ENCODE measurements at regions not wholly inside any gene's neighbourhood (a gene's known extent, or its start where the extent isn't known, plus 50 kb on each side); places are given as distances from the start of the nearest gene placed in this dataset.

DNA sequence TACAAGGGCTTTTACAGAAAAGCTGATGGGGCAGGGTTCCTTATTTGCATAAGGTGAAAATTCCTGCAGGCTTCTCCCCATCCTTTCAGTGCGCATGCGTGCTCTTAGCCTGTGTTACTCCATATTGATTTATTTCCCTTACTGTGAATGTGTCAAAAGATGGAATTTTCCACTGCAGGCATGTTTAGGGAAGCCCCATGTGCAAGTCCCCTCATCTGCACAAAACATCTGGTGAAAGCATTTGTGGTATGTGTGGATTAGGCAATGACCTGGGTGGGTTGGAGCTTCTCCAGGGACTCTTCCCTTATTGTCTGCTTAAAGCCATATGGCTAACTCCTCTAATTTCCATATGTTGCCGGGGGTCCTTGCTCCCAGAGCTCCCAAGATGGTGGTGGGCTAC, 912.7 kb upstream of the LRFN5 start:
- Mint-ChIP-seq H3K27me3 (ENCODE audit: unreplicated experiment) (no peaks in the 10 kb centered on the region), H3K27ac (ENCODE audit: unreplicated experiment) (no peak overlapping the region), H3K4me3 (ENCODE audit: unreplicated experiment) (no peak overlapping the region), H3K36me3 (ENCODE audit: unreplicated experiment) (no peaks in the 10 kb centered on the region), H3K4me1 (ENCODE audit: low read depth, unreplicated experiment) (peaks cover 4% of the 10 kb centered on the region), H3K9me3 (ENCODE audit: unreplicated experiment) (no peaks in the 10 kb centered on the region)
- no peak for DNase-seq
- TF ChIP-seq, protein P1, sequence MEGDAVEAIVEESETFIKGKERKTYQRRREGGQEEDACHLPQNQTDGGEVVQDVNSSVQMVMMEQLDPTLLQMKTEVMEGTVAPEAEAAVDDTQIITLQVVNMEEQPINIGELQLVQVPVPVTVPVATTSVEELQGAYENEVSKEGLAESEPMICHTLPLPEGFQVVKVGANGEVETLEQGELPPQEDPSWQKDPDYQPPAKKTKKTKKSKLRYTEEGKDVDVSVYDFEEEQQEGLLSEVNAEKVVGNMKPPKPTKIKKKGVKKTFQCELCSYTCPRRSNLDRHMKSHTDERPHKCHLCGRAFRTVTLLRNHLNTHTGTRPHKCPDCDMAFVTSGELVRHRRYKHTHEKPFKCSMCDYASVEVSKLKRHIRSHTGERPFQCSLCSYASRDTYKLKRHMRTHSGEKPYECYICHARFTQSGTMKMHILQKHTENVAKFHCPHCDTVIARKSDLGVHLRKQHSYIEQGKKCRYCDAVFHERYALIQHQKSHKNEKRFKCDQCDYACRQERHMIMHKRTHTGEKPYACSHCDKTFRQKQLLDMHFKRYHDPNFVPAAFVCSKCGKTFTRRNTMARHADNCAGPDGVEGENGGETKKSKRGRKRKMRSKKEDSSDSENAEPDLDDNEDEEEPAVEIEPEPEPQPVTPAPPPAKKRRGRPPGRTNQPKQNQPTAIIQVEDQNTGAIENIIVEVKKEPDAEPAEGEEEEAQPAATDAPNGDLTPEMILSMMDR (IDR thresholded peaks at IDR 0.05; ENCODE audit: partially characterized antibody, unreplicated experiment) = no peak

DNA sequence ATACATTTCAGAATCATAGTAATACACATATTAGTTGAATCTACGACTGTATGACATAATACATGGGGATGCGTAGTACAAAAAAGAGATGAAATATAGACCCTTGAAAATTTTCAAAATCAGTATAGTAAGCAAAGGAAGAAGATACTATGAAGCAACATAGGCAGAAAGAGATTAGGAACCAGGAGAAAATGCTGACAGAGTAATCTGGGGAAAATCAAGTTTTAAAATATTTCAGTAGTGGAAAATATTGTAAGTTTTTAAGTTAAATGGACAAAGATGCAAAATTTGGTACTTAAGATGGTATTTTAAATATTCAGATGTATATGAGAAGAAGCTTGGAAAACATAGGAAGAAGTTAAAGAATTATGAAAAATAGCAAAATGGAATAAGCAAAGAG, 915.6 kb upstream of the LRFN5 start:
- H3K27me3 Mint-ChIP-seq (ENCODE audit: unreplicated experiment) = no peaks in the 10 kb centered on the region
- no peak for DNase-seq
- H3K36me3 Mint-ChIP-seq (ENCODE audit: unreplicated experiment) = no peaks in the 10 kb centered on the region
- TF ChIP-seq, protein P1 (IDR thresholded peaks at IDR 0.05; ENCODE audit: partially characterized antibody, unreplicated experiment) = no peak
- no peak overlapping the region for H3K27ac Mint-ChIP-seq (ENCODE audit: unreplicated experiment)
- H3K9me3 Mint-ChIP-seq (ENCODE audit: unreplicated experiment) = no peaks in the 10 kb centered on the region
- H3K4me1 Mint-ChIP-seq (ENCODE audit: low read depth, unreplicated experiment) = peaks cover 4% of the 10 kb centered on the region
- no peak overlapping the region for H3K4me3 Mint-ChIP-seq (ENCODE audit: unreplicated experiment)

DNA sequence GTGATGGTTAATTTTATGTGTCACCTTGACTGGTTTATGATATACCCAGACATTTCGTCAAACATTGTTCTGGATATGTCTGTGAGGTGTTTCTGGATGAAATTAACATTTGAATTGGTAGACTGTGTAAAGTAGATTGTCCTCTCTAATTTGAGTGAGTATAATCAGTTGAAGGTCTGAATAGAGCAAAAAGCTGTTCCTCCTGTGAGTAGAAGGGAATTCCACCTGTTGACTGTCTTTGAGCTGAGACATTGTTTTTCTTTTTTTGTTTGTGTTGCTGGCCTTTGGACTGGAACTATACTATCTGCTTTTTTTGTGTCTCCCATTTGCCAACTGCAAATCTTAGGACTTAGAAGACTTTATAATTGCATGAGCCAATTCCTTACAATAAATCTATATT, 920.9 kb upstream of the LRFN5 start:
- DNase-seq = no peak
- H3K4me3 Mint-ChIP-seq (ENCODE audit: unreplicated experiment) = no peak overlapping the region
- H3K27ac Mint-ChIP-seq (ENCODE audit: unreplicated experiment) = no peak overlapping the region
- peaks cover 6% of the 10 kb centered on the region for H3K4me1 Mint-ChIP-seq (ENCODE audit: low read depth, unreplicated experiment)
- no peaks in the 10 kb centered on the region for H3K36me3 Mint-ChIP-seq (ENCODE audit: unreplicated experiment)
- no peaks in the 10 kb centered on the region for H3K9me3 Mint-ChIP-seq (ENCODE audit: unreplicated experiment)
- TF ChIP-seq, protein P1 (IDR thresholded peaks at IDR 0.05; ENCODE audit: partially characterized antibody, unreplicated experiment) = no peak
- H3K27me3 Mint-ChIP-seq (ENCODE audit: unreplicated experiment) = no peaks in the 10 kb centered on the region

DNA sequence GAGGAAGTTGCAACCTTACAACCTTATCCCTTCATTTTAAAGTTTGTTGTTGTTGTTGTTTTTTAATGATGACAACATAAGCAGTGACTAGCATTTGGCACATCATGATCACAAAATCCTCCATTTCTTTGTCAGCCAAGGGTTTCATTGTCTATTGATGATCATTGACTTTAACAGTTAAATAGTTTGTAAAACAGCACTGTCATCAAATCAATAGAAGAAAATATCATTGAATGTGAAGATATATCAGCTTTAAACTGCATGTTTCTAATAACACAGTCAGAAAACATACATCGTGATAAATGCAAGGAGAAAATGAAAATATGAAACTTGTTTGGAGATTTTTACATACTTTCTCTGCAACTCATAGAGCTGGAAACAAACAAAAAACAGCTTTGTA, 922.3 kb upstream of the LRFN5 start:
- TF ChIP-seq, protein P1 (IDR thresholded peaks at IDR 0.05; ENCODE audit: partially characterized antibody, unreplicated experiment) = no peak

DNA sequence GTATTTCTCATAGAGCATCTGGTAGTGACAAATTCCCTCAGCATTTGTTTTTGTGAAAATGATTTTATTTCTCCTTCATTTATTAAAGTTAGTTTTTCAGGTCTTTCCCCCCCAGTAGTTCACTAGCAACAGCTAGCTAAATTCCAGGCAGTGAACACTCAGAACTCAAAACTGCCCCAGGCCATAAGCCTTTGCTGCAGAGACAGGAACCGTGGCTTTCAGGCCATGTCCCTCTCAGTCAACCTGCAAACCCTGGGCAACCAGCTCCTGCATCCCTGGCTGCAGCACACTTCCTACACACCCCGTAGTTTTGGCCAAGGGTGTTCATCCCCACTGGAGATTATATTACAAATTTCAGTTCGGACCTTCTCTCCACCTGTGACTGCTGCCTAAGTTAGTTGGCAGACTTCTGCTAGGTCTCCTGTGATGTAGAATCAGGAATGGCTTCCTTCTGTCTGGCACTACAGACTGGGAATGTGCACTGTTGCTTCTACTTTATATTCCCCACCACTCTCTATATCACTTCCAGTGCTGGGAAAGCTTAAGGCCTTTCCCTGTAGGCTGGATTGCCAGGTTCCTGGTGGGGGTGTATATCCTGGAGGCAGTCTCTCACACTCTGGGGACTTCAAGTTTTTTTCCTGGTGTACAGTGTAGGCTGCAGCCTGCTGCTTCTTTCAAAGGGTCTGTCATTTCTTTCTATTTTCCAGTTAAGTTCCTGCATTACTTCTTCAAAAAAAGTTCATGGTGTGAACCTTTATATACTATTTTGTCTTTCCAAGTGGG, 924.4 kb upstream of the LRFN5 start:
- Mint-ChIP-seq H3K27me3 (ENCODE audit: unreplicated experiment) (no peaks in the 10 kb centered on the region), H3K36me3 (ENCODE audit: unreplicated experiment) (no peaks in the 10 kb centered on the region), H3K4me3 (ENCODE audit: unreplicated experiment) (no peak overlapping the region), H3K27ac (ENCODE audit: unreplicated experiment) (no peak overlapping the region), H3K9me3 (ENCODE audit: unreplicated experiment) (no peaks in the 10 kb centered on the region), H3K4me1 (ENCODE audit: low read depth, unreplicated experiment) (peaks cover 6% of the 10 kb centered on the region)
- TF ChIP-seq, protein P1 (IDR thresholded peaks at IDR 0.05; ENCODE audit: partially characterized antibody, unreplicated experiment) = no peak
- DNase-seq = no peak

More for the DNA sequence above, 922.3 kb upstream of the LRFN5 start:
- H3K27ac Mint-ChIP-seq (ENCODE audit: unreplicated experiment) = no peak overlapping the region
- no peak for DNase-seq
- peaks cover 6% of the 10 kb centered on the region for H3K4me1 Mint-ChIP-seq (ENCODE audit: low read depth, unreplicated experiment)
- no peak overlapping the region for H3K4me3 Mint-ChIP-seq (ENCODE audit: unreplicated experiment)
- no peaks in the 10 kb centered on the region for H3K36me3 Mint-ChIP-seq (ENCODE audit: unreplicated experiment)
- no peaks in the 10 kb centered on the region for H3K9me3 Mint-ChIP-seq (ENCODE audit: unreplicated experiment)
- no peaks in the 10 kb centered on the region for H3K27me3 Mint-ChIP-seq (ENCODE audit: unreplicated experiment)

All from glutamatergic neuron (in vitro differentiated cells).